Esophagus squamous epithelium (tissue), 5 donors: ENCODE measurements at regions not wholly inside any gene's neighbourhood (a gene's known extent, or its start where the extent isn't known, plus 50 kb on each side); places are given as distances from the start of the nearest gene placed in this dataset.
A peak's percentile ranks its signal among the peaks of the same experiment; 100 is the strongest.

Experiments used
- DNase-seq: peaks from one replicate; lab custom pipeline; 2025; lab: John Stamatoyannopoulos, UW
- H3K27ac ChIP-seq, 4 donors: fragments of 200-600 bp; sonication (generic); one replicate each; pipeline ENCODE4 v1.5.1; 2016 to 2019; ENCODE audit warnings: mild to moderate bottlenecking in 1 of 4
- H3K27me3 ChIP-seq, 4 donors: fragments of 200-600 bp; sonication (generic); 1 replicate in 3 of 4; 2 replicates in 1 of 4; pipeline versions ENCODE4 v1.5.1 to v1.6.0; 2017 to 2021; ENCODE audit warnings: antibody characterized with exemption in 1 of 4
- H3K36me3 ChIP-seq, 3 donors: fragments of 200-600 bp; sonication (generic); one replicate each; pipeline ENCODE4 v1.5.1; 2016 to 2019
- H3K4me1 ChIP-seq, 3 donors: fragments of 200-600 bp; sonication (generic); one replicate each; pipeline ENCODE4 v1.5.1; 2017 to 2019
- H3K4me3 ChIP-seq, 4 donors: fragments of 200-600 bp; sonication (generic); 1 replicate in 3 of 4; 2 replicates in 1 of 4; pipeline ENCODE4 v1.5.1; 2016 to 2019; ENCODE audit warnings: mild to moderate bottlenecking in 2 of 4, moderate library complexity in 1 of 4
- H3K9me3 ChIP-seq, 3 donors: fragments of 200-600 bp; sonication (generic); one replicate each; pipeline ENCODE4 v1.5.1; 2016 to 2019
- CTCF ChIP-seq, 6 experiments: fragments of 450-650 bp in 4 of 6; fragments of 200-600 bp in 2 of 6; sonication (generic) in 2 of 6; IDR thresholded peaks; one replicate each; pipeline ENCODE4 v1.5.1; 2016 to 2019; ENCODE audit warnings: antibody characterized with exemption in 6 of 6, mild to moderate bottlenecking in 4 of 6, moderate library complexity in 4 of 6
- POLR2A ChIP-seq, 4 donors: fragments of 450-650 bp; IDR thresholded peaks; one replicate each; pipeline ENCODE4 v1.6.1; 2017; ENCODE audit warnings: antibody characterized with exemption in 4 of 4, mild to moderate bottlenecking in 4 of 4, moderate library complexity in 3 of 4
- WGBS, 2 donors: methylation state at CpG; one replicate each; pipeline ENCODE4 v1.1.5; 2018; 5-methylcytosine and 5-hydroxymethylcytosine counted together
- intact Hi-C: fragments of 100-400 bp; cut with DNase I; formaldehyde crosslinking; loops from one replicate; pipeline ENCODE4 v1.15.0; 2022
- donor health status: DM: yes; HTN: yes; CAD: no.

- Histone ChIP-seq H3K4me1 (no peaks in the 10 kb centered on the region), H3K9me3 (no peaks in the 10 kb centered on the region), H3K4me3 (no peak overlapping the region), H3K27me3 (peaks cover 0 to 59% (median 2%) of the 10 kb centered on the region in 4 donors), H3K36me3 (no peaks in the 10 kb centered on the region), H3K27ac (no peak overlapping the region)
- 52 to 70% methylated on average over 3 of the region's 3 CpGs for WGBS, 2 donors
- no peak for TF ChIP-seq POLR2A (IDR thresholded peaks at IDR 0.05)
- no peak for TF ChIP-seq CTCF (IDR thresholded peaks at IDR 0.05)
- intact Hi-C loops = no loop called here
- DNase-seq = no peak
Measured at GRCh38 chr22:22351366-22351765, 106.8 kb downstream of the VPREB1 start.

- intact Hi-C loops = no loop called here
- Histone ChIP-seq H3K9me3 (no peaks in the 10 kb centered on the region), H3K27ac (no peak overlapping the region), H3K4me1 (no peaks in the 10 kb centered on the region), H3K27me3 (peaks cover 0 to 64% (median 2%) of the 10 kb centered on the region in 4 donors), H3K36me3 (no peaks in the 10 kb centered on the region), H3K4me3 (no peak overlapping the region)
- TF ChIP-seq CTCF (IDR thresholded peaks at IDR 0.05) = no peak
- no peak for DNase-seq
- 68 to 100% methylated on average over 2 of the region's 5 CpGs for WGBS, 2 donors
Measured at GRCh38 chr22:22352371-22352999, 107.9 kb downstream of the VPREB1 start.

GRCh38 chr22:22355096-22355834, 110.7 kb downstream of the VPREB1 start:
- no peak overlapping the region for H3K27ac ChIP-seq
- WGBS, 2 donors = 63 to 67% methylated on average over 6 to 9 of the region's 9 CpGs
- no peaks in the 10 kb centered on the region for H3K9me3 ChIP-seq
- peaks cover 0 to 59% (median 2%) of the 10 kb centered on the region in 4 donors for H3K27me3 ChIP-seq
- no peaks in the 10 kb centered on the region for H3K4me1 ChIP-seq
- intact Hi-C loops = no loop called here
- DNase-seq = no peak
- TF ChIP-seq POLR2A (IDR thresholded peaks at IDR 0.05) (no peak), CTCF (IDR thresholded peaks at IDR 0.05) (no peak)
- no peaks in the 10 kb centered on the region for H3K36me3 ChIP-seq
- H3K4me3 ChIP-seq = no peak overlapping the region

- Histone ChIP-seq H3K4me3 (no peak overlapping the region), H3K36me3 (no peaks in the 10 kb centered on the region), H3K27ac (no peak overlapping the region), H3K4me1 (no peaks in the 10 kb centered on the region), H3K9me3 (no peaks in the 10 kb centered on the region), H3K27me3 (peaks cover 0 to 48% (median 0%) of the 10 kb centered on the region in 4 donors)
- intact Hi-C loops = no loop called here
- TF ChIP-seq CTCF (IDR thresholded peaks at IDR 0.05) (peak; percentile 39 to 72 (median 58)), POLR2A (IDR thresholded peaks at IDR 0.05) (no peak)
- DNase-seq = no peak
- WGBS, 2 donors = 11 to 33% methylated on average over 4 to 6 of the region's 14 CpGs
Measured at GRCh38 chr22:22357024-22357883, 112.7 kb downstream of the VPREB1 start.
